NCI-H1105 treated with DMSO at 0.1 percent for 48 hours (cell line): ENCODE measurements at regions not wholly inside any gene's neighbourhood (a gene's known extent, or its start where the extent isn't known, plus 50 kb on each side); places are given as distances from the start of the nearest gene placed in this dataset.

ENCODE experiments used
- DNase-seq: peaks from one replicate; lab custom pipeline; 2025; lab: John Stamatoyannopoulos, UW

DNA sequence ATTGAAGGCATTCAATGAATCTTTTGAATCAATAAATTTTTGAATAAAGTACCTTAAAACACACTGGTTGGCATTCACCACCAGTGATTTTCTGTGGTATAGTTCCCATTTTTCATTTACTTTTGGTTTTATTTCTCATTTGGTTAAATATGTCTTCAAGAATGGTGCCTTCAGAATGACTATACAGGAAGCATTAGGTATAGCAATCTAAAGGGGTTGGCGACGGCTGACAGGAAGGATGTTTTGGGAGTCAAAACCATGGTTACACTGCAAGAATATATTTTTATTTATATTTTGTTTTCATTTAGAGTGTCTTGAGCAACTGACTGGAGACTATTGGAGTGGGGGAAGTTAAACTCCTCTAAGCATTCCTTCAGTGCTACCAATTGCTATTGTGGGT, 235.7 kb downstream of the HTR1A start:
- no peak for DNase-seq

DNA sequence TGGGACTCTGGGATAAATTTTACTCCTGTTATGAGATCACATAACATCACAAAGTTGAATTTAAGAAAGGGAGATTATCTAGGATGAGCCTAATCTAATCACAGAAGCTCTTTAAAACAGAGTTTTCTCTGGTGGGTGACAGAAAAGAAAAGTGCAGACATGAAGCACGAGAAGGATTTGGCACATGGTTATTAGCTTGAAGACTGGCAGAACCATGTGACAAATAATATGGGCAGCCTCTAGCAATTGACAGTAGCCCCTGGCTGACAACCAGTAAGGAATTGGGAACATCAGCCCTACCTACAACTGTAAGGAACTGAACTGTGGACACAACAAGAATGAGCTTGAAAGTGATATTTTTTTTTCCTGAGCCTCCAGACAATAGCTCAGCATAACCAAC, 243.1 kb downstream of the HTR1A start:
- DNase-seq: no peak

DNA sequence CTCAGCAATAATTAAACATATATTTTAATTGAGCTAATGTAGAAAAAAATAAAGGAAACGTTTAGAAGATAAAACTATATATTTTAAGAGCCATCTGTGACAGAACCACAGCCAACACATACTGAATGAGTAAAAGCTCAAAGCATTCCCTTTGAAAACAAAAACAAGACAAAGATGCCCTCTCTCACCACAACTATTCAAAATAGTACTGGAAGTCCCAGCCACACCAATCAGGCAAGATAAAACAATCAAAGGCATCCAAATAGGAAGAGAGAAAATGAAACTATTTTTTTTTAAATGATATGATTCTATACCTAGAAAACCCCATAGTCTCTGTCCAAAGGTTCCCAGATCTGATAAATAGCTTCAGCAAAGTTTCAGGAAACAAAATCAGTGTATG, 262.0 kb downstream of the HTR1A start:
- DNase-seq: no peak

DNA sequence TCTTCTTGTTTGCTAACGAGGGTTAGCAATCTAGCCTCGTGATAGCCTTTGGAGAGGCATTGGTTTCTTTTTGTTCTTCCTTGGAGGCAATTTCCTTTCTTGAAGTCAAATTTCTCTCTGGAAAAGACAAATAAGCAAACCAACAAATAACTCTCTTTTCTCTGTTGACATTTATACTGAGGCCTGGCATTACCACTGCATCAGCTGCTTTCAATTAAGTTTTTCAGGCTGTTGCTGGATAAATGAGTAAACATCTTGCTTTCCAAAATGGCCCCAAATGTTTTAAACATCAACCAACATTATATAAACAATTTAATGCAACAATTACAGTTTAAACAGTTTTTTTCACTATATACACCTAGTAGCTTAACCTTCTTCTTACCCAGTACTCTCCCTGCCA, 264.4 kb downstream of the HTR1A start:
- DNase-seq: peak; percentile 27

DNA sequence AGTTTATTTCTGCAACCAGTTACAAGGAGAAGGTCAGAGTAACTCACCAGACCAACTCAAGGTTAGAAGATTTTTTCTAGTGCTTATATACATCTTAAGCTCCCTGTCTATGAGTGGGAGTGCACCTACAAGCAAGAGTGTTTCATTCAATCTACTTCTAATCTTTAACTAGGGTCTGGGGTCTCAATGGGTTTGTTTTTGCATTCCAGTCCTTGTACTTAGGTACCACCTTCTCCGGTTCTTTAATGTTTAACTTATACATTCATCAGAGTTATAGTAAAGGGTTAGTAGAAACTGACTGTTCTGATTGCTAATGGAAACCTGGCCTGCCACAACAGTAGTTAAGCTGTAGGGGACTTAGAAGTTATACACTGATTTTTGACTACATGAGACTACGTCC, 271.7 kb downstream of the HTR1A start:
- no peak for DNase-seq

DNA sequence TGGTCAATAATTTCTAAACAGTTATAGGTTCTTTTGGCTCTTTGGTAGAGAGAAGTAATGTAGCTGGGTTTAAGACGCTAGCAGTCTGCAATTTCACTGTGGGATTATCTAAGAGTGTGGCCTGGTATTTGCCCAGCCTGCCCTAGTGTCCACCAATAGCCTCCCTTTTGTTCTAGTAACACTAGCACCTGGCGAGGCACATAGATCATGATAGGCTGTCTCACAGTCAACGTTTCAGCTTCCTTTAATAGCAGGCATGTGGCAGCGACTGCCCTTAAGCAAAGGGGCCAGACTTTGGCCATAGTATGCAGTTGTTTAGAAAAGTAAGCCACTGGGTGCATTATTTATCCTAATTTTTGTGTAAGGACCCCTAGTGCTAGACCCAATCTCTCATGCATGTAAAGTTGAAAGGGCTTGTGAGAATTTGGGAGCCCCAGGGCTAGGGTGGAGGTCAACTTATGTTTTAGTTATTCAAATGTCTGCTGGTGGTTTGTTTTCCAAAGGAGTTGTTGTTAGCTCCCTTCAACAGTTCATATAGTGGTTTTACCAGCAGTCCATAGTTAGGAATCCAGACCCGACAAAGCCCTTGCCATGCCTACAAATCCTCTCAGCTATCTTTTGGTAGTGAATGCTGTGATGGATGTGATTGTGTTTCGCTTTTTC, 274.3 kb downstream of the HTR1A start:
- no peak for DNase-seq

DNA sequence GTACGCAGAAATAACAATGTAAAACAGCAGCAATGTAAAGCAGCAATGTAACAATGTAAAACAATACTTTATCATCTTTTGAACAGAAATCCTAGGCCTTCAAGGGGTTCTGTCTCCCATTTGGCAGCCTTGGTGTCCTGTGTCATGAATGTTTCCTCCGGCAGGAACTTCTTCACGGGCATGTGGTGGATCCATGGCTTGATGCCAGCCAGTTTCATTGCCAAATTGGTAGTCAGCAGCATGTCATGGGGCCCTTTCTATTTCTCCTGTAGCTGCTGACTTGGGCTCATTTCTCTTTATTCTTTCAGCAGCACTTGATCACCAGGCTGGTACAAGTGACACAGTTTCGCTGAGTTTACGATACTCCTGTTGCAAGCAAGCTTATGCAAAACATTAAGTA, 275.3 kb downstream of the HTR1A start:
- no peak for DNase-seq

DNA sequence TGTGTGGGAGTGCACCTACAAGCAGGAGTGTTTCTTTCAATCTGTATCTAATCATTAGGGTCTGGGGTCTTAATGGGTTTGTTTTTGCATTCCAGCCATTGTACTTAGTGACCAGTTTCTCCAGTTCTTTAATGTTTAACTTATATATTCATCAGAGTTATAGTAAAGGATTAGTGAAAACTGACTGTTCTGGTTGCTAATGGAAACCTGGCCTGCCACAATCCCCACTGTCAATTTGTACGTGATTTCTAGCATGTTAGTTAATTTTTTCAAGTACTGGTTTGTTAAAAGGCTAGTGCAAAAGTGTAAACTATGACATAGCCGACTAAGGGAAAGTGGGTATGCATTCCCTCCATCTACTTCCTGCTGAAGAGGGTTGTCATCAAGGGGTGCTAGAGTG, 276.1 kb downstream of the HTR1A start:
- no peak for DNase-seq

DNA sequence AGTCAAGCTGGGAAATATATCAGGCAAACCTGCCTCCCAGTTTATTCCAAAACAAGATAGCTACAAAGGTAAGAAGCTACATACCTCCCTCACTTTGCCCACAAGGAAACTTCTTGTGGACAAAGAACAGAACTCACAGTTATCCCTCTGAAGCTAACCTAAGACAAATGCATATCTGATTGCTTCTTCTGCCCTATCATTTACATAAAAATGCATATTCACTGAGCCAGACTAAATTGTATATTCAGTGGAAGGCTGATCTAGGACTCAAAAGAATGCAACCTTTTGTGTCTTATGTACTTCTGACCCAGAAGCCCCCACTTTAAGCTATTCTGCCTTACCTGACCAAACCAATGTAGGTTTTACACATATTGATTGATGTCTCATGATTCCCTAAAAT, 276.8 kb downstream of the HTR1A start:
- no peak for DNase-seq

DNA sequence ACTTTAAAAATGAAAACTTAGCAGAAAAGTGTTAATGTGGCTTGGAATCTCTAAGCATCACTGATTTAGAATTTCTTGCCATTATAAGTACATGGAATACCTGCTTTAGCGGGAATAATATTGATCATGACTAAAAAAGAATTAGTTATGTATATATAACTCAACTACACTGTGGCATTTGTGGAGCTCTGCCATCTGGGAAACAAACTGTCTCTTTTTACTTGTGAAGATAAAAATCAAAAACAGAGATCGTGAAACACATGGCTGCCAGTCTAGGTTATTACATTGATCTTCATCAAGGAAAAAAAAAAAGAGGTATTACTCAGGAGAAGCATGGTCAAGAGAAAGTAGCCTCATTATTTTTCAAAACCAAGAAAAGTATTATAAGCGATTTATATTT, 287.4 kb downstream of the HTR1A start:
- no peak for DNase-seq

DNA sequence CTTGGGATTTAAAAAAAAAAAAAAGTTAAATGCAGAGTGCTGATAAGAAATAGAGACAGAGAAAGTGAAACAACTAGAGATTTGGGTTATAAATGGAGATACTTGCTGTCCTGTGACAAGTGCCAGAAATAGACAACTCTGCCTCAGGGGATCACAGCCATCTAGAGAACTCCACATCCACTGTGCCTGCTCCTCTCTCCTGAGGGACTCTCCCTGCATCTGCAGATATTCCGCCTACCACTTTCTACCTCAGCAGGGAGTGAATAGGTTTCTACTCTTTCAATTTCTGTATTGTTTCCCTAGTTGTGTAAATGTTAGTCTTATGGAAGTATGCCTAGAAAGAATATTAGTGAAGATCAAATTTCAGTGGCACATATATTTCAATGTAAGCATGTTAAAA, 307.2 kb downstream of the HTR1A start:
- no peak for DNase-seq

DNA sequence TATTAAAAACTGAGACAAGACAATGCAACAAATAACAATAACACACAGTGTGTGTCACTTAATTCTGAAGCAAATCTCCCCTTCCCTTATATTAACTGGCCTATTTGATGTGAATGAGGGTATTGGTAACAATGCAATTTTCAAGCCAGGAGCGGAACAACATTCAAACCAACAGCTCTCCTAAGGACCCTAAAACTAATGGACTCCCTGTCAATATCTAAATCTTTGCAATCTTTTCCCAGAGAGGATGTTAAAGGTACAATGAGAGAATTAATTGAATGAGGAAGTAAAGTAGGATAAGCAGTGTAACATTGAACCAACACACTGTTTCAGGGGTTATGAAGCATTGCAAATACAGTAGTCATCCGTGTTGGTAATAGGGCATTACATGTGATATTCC, 311.7 kb downstream of the HTR1A start:
- DNase-seq: no peak

DNA sequence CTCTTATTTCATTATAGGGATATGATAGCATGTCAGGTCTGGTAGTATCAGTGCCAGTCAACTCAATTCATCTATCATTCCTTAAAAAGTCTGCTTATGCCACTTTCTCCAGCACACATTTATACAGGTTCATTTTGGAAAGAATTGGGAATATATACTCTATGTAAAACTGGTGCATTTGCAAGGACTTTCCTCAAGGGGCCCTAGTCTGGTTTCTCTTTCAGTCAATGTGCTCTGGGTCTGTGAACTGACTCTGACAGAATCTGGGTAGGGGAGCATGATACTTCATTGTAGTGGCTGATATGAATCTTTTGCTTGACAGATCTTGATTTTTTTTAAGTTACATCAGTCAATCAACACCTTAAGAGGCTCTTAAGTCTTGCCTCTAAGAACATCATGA, 313.9 kb downstream of the HTR1A start:
- no peak for DNase-seq

DNA sequence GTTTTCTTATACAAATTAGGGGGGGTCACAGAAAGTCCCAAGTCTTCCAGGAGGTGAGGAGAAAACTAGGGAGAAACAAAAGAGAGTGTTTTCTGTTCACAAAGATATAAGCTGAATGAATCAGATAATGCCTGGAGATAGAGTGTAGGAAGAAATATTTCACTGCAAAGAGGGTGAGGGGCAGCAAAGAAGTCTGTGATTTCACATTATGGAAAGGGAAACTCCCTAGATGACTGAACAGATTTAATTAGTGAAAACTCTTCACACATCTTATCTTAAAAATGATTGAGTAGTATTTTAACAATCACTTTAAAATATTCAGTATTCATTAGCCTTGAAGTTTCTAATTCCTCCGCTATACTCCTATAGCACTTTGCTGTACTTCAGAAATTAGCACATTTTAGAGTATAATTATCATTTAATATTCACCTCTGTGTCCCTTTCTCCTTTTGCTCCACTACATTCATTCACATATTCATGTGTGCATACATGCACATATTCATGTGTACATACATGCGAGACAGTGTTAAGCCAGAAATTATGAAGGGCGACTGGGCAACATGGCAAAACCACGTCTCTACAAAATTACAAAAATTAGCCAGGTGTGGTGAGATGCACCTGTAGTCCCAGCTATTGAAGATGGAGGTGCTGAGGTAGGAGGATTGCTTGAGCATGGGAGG, 332.2 kb downstream of the HTR1A start:
- DNase-seq: no peak

DNA sequence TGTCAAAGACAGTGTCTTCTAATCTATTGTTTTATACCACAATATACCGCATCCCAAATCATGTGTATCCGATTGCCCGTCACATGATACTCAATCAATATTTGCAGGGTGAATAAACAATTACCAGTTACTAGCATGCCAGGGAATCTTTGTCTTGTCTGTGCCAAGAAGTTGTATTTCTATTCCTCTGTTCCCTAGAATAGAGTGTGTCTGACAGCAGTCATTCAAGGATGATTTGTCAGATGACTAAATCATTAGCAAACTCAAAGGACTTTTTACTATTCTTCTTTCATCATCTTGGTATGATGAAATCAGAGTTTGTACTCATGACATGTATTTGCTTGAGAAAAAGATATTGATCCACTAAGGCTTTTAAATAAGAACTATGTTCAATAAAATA, 348.8 kb downstream of the HTR1A start:
- no peak for DNase-seq

DNA sequence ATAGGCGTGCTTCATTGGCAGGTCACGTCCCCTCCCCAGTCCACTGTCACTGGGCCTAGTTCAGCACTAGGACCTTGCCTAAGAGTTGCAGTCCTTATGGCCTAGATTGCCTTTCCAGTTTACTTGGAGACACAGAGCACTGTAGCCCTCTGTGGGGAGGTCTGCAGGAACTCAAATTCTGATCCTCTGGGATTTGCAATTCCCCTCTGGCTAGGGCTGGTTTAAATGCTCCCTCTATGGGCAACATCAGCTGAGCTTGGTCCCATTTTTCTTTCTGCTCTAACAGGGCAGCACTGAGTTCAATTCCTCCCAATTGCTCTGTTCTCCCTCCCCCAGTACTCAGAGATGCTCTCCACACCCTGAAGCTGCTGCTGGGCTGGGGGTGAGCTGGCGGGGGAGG, 358.2 kb downstream of the HTR1A start:
- no peak for DNase-seq

DNA sequence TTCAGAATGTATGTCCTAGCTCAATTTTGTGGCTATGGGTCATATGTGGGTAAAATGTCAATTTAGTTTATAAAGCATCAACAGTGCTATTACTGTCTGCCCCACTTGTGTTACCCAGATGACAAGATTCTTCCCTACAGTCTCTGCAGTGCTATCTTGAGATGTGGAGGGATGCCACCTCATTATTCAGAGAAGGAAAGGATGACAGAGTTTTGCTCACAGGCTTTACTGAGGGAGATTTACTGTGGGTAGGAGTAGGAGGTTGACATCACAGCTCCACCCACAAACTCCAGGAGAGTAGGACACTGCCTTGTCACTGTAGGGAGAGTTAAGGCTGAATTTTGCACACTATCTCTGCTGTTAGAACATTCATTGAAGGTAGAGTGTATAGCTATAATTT, 359.3 kb downstream of the HTR1A start:
- DNase-seq: no peak

DNA sequence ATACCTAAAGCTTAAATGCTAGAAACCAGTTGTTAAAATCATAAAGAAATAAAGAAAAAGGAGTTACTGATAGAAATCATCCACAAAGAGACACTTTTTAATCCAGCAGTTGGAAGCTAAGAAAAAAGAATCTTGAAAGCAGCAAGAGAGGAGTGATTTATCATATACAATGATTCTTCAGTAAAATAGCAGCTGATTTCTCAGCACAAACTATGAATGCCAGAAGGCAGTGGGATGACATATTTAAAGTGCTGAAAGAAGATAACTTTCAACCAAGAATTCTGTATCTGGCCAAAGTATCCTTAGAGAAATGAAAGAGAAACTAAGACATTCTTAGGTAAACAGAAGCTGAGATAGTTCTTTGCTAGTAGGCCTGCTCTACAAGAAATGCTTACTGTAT, 366.0 kb downstream of the HTR1A start:
- no peak for DNase-seq

DNA sequence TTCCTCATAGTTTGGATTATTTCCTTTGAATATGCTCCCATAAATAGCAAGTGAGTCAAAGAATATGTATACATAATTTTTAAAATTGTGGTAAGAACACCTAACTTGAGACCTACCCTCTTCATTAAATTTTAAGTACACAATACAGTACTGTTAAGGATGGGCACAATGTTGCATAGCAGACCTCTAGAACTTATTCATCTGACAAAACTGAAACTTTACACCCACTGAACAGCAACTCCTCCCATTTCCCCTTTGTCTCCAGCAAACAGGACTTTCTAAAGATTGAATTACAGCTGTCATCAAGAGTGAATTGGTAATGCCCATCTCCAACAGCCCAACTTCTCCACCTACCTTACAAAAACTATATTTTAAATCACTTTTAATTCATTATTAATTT, 388.9 kb downstream of the HTR1A start:
- DNase-seq: no peak

DNA sequence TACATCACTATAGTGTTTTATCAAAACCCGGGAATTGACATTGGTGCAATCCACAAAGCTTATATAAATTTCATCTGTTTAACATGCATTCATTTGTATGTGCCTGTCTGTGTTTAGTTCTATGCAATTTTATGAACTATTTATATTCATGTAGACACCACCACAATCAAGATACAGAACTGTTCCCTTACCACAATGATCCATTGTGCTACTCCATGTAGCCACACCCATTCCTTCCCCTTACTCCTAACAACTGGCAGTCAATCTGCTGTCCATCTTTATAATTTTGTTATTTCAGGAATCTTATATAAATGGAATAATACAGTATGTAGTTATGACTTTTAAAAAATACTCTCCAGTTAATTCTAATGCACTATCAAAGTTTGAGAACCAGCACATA, 389.5 kb downstream of the HTR1A start:
- no peak for DNase-seq

DNA sequence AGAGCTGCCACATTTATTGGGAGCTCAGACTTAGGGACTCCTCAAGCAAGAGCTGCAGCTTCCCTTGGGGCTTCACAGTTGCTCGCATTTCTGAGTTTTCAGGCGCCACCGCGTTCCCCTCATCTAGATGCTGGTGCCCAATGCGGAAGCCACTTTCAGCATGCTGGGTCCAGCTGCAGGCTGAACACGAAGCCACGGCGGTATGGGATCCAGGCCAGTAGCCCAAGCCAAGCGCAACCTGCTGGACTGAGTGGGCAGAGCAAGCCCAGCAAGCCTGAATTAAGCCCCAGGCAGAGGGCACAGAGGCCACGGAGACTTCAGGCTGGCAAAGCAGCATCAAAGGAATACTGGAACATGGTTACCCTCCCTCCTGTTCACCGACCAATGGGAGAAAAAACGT, 391.5 kb downstream of the HTR1A start:
- DNase-seq: no peak

DNA sequence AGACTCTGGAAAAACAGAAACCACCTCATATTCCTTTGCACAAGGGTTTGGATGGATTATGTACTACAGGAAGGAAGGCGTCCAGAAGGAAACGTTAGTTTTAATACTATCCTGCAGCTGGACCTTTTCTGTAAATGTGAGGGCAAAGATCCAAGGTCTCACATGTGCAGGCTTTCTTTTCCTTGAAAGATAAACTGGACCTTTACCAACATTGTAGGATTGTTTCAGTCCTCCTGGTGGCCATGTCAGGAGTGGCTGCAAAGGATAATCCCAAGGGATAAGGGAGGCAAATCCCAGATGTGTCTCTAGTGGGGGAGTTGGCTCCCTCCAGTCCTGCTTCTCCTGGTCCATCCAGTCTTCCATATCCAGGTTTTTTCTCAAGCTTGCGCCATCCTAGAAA, 397.5 kb downstream of the HTR1A start:
- peak; percentile 8 for DNase-seq

DNA sequence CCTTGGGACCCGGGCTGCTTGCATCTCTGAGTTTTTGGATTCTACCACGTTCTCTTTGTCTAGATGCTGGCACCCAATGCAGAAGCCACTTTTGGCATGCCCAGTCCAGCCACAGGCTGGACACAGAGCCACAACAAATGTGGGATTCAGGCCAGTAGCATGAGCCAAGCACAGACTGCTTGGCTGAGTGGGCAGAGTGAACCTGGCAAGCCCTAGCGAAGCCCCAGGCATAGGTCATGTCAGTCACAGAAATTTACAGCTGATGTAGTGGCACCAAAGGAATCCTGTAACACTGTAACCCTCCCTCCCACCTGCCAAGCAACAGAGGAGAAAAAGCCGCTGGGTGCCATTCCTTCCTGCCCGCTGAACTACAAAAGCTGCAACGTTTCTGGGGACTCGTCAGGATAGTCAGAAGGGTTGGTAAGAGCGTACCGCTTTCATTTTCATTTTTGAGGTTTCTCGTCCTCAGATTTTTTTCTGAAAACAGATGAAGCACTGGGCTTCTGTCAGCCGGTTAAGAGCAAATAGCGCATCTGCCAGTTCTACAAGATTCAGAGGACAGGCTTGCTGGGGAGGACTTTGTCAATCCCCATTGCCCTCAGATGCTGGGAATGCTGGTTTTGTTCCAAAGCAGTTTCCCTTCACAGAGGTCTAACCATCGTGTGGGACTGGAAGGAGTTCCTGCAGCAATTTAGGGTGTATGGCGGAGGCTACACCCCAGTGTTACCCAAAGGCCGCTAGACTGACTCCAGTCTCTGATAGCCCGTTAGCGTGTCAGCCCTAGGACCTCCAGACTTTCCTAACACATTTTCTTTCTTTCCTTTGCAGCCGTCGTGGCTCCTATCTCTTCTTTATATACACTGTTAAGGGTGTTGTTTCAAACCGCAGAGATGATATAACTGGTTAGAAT, 399.0 kb downstream of the HTR1A start:
- DNase-seq: no peak
